ENCODE measurements at regions not wholly inside any gene's neighbourhood (a gene's known extent, or its start where the extent isn't known, plus 50 kb on each side); places are given as distances from the start of the nearest gene placed in this dataset.

DNA sequence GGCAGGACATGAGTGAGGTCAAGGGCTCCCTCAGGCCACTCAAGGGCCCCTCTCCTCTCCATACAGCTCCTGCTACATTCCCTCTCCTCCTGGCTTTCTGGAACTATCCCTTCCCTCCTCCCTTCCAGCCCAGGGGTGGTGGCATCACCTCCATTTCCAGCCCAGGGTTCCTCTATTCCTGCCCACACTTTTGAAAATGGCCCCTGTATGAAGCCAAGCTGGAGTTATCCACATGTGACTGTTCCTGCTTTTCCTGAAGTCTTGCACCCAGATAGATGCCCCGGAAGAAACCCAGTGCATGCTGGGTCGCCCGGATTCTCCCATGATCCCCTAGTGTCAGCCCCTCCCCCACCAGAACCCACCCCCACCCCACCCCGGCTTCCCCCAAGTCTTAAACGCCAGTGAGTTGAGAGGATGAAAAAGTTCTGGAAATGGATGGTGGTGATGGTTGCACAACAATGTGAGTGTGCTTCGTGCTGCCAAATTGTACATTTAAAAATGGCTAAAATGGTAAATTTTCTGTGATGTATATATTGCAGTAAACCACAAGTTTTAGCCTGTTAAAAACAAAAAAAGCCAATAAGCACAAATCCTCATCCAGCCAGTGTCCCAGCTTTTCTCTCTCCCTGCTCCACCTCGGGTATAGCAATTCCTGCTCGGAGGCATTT is 136.9 kb downstream of the SCARB1 start:
- DNase-seq (ENCODE audit: low read depth, low spot score) = no peak

DNA sequence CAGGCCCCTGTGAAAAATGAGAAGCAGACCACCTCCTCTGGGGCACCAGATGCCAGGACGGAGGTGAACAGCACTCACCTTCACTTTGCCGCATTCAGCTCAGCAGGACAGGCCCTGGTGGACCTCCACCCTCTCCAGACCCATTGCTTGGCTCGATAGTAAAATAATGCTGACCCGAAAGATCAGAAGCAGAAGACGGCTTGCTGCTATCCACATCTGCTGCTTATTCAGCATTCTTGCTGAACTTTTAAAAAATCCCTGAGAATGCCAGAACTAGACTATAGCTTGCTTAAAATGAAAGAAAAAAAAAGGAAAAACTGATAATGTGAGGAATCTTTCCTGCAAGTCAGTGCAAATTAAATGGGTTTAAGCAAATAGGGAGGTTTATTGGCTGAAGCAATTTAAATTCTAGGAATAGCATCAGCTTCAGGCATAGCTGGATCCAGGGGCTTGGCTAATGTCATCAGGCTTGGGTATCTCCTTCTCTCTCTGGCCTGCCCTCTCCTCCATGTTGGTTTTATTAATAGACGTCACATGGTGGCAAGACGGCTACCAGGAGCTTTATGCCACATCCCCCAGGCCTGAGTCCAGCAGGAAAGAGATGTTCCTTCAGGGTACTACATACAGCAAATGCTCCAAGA is 137.9 kb downstream of the SCARB1 start:
- no peak for DNase-seq (ENCODE audit: low read depth, low spot score)

DNA sequence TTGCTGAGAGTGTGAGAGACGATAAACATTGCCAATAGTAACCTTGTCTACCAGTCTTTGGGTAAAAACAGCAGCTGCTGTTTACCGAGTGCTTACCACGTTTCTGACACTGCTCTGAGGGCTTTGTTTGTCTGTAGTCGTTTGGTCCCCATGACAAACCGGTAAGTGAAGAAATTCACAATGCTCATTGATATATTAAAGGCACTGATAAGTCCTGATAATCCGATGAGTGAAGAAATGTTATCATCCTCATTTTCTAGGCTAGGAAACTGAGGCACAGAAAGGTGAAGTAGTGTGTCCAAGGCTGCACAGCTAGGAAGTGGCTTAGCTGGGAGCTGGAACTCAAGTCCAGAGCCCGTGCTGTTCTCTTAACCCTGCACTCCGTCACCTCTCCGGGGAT is 138.6 kb downstream of the SCARB1 start:
- no peak for DNase-seq (ENCODE audit: low read depth, low spot score)

DNA sequence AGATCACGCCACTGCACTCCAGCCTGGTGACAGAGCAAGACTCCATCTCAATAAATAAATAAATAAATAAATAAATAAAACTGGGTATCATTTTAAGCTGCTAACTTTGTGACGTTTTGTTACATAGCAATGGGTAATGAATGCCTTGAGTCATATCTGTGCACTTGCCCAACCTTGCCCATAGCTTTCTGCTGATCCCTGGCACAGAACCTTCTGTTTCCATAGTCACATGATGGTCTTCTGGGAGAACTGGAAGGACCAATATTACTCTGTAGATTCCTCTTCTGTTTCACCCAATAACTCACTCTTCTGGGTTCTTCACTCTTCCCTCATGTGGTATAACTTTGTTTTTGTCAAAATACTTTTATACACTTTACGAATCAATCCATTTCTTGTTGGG is 140.8 kb downstream of the SCARB1 start:
- no peak for DNase-seq (ENCODE audit: low read depth, low spot score)

DNA sequence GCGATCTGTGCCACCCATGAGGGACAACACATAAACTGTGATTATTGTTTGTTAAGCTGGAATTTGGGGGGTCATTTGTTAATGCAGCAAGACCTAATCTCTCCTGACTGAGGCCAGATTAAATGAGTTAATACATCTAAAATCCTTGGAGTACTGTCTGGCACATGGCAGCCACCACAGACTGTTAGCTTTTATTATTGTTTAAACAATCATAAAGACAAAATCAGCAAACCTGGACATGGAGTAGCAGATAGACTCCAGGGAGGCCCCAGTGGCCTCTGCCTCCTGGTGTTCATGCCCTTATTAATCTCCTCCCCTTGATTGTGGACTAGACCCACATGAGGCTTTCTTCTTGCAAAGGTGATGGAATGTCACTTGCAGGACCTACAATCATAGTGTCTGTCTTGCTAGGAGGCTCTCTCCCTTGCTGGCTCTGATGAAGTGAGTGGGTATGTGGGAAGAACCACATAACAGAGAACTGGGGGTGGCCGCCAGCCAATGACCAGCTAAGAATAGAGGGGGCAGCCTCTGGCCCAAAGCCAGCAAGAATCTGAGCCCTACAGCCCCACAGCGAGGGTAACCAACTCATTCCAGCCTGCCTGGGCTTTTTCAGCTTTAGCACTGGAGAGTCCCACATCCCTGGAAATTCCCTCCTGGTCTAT is 142.0 kb downstream of the SCARB1 start:
- peak; percentile 85 for DNase-seq (ENCODE audit: low read depth, low spot score)

DNA sequence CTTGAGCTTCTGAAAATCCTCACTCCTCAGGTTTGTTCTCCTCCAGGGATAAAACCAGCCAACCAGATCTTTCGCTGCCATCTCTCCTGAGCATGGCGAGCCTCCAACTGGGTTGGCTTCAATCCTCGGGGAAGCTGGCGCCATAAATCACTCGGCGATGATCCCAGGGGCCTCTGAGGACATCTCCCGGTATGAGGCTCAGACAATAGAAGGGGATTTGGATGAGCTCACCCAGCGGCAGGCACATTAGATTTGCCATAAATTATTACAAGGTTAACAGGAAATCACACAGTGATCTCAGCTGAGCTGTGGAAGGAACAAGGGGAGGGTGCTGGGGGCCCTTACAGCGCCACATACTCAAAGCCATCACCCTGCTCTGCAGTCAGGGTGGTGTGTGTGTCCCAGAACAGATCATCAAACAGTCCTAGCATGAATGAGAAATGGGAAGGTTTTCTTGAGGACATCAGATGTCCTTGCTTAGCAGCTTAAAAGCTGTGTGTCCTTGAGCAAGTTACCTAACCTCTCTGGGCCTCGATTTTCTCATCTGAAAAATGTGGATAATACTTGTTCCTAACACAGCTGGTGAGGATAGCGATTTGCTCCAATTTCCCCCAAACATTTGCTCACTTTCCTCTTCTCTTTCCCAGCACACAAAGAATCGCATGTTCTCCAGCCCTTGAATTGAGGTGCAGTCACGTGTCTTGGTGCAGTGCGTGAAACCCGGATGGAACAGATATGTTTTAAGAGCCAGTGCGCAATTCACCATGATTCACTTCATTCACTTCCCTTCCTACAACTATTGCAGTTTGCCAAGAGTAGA is 142.8 kb downstream of the SCARB1 start:
- DNase-seq (ENCODE audit: low read depth, low spot score) = peak; percentile 85

DNA sequence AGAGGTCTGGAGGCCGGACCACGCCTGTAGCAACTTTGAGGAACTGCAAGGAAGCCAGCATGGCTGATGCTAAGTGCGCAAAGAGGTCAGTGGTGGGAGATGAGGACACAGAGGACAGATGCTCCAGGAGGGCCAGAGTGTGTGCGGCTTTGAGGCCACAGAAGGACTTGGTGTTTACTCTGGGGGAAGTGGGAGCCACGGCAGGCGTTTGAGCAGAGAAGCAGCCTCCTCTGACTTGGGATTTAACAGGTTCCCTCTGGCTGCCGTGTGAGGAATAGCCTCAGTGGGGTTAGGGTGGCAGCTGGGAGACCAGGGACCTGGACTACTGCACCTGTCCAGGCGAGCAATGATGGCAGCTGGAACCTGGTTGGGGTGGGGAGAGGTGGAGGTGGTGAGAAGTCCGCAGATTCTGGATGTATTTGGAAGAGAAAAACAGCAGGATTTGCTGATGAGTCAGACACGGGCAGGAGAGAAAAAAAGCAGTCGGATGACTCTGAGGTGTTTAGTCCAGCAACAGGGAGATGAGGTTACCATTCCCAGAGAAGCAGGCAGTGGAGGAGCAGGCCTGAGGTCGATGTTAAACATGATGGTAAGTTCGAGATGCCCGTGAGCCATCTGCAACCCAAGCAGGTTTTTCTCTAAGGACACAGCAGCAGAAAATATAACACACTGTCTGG is 143.5 kb downstream of the SCARB1 start:
- DNase-seq (ENCODE audit: low read depth, low spot score) = peak; percentile 81

DNA sequence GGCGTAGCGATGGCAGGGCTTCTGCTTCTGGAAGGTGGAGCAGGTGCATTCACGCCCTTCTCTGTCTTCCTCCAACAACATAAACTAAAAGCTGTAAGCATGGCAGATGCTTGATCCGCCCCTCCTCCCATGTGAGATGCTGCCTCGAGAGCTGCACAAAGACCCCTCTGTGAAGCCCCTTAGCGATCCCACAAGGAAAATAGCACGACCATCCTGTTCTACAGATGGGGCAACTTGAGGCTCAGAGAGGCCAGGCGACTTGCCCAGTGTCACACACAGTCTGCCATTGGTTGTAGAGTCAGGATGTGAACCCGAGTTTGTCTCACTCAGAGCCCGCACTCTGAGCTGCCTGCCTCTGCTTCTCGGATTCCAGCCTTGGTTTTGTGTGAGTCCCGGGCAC is 144.4 kb downstream of the SCARB1 start:
- no peak for DNase-seq (ENCODE audit: low read depth, low spot score)

DNA sequence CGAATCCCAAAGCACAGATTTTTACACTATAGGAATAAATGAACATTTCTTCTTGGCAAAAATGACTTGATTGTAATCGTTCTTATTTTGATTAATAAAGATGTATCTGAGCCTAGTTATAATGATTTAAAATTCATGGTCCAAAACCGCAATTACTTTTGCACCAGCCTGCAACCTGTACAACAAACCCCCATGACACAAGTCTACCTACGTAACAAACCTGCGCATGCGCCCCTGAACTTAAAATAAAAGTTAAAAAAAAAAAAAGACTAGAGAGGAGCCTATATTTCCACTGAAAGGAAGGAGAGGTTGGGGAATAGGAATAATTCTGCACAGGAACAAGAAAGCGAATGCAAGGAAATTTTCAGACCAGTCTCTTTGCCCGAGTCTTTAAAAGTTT is 145.2 kb downstream of the SCARB1 start:
- no peak for DNase-seq (ENCODE audit: low read depth, low spot score)

DNA sequence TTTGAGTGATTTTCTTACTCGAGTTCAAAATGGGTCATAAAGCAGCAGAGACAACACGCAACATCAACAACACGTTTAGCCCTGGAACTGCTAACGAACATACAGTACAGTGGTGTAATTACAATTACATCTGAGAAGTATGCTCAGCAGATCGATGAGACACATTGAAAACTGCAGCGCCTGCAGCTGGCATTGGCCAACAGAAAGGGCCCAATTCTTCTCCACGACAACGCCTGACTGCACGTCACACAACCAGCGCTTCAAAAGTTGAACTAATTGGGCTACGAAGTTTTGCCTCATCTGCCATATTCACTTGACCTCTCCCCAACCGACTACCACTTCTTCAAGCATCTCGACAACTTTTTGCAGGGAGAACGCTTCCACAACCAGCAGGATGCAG is 145.6 kb downstream of the SCARB1 start:
- DNase-seq (ENCODE audit: low read depth, low spot score) = no peak

DNA sequence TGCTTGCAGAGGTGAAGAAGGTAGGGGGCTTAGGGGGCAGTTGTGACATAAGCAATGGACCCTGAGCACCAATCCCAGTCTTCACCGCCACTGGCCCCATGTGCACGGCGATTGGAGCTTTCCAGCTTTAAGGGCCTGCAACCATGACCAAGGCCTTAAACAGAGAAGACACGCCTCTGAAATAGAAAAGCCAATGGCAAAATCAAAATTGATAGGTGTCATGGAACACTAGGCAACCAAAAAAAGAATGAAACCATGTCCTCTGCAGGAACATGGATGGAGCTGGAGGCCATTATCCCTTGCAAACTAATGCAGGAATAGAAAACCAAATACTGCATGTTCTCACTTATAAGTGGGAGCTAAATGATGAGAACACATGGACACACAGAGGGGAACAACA is 146.3 kb downstream of the SCARB1 start:
- DNase-seq (ENCODE audit: low read depth, low spot score) = no peak

DNA sequence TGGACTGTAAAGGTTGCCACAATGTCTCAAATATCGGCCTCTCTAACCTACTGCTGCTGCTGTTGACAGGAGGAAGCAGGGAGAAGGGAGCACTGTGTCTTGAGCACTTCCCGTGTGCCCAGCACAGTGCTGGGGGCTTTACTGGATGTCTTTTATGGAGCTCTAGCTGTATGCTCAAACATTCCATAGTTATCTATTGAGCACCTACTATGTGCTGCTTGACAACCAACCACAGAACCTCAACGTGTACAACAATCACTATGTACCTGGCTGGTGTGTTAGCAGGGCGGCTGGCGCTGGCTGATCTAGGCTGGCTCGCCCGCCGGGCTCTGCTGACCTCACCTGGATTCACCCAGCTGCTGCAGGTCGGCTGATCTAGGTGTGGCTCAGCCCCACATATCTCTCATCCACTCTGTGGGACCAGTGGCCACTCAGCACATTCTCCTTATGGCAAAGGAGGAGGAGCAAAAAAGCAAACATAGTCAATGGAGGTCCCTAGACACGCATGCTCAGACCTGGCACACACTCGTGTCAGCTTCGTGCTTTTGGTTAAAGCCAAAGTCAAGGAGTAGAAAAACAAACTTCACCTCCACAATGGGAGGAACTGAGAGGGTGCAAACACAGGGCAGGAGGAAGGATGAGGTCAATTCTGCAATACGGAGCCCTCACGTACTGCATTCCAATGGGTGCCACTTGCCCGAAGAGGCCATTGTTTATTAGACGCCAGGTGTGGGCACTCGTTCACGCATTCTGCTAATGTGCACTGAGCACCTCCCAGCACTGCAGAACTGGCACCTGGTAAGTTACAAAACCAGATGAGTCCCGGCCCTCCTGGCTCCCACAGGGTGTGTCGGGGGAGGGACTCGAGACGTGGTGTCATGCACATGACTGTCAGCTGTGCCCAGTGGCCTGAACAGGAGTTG is 147.2 kb downstream of the SCARB1 start:
- no peak for DNase-seq (ENCODE audit: low read depth, low spot score)

DNA sequence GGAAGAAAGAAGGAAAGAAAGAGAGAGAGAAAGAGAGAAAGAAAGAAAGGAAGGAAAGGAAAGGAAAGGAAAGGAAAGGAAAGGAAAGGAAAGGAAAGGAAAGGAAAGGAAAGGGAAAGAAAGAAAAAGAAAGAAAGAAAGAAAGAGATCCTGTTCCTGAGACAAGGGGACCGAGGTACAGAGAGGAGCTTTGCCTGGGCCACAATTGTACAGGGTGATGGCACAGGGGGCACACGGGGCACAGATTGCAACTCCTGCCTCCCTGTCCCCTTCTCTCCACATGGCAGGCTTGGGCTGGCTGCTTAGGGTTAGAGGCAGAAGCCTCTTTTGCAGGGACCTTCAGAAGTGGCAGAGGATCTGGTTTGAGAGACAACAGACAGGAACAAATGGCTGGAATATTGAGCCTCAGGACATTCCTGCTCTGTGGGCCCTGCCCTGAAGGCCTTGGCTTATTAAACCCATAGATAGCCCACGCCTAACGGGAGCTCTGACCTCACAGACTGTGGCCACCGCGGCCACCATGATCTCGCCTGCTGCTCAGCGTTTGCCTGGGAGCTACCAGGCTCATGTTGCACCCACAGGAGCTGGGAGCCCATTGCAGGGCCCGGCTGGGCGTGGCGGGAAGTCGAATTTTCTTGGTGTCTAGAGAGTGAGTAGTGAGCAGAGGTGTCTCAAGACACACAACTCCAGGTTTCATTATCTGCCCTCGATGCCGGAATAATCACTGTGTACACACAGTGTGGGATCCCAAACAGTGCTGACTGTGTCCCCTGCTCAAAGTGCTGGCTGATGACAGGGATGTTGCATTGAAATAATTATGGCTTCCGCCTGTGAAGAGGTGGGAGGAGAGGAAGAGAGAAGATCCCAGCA is 147.9 kb upstream of the NCOR2 start:
- peak; percentile 35 for DNase-seq (ENCODE audit: low read depth, low spot score)

DNA sequence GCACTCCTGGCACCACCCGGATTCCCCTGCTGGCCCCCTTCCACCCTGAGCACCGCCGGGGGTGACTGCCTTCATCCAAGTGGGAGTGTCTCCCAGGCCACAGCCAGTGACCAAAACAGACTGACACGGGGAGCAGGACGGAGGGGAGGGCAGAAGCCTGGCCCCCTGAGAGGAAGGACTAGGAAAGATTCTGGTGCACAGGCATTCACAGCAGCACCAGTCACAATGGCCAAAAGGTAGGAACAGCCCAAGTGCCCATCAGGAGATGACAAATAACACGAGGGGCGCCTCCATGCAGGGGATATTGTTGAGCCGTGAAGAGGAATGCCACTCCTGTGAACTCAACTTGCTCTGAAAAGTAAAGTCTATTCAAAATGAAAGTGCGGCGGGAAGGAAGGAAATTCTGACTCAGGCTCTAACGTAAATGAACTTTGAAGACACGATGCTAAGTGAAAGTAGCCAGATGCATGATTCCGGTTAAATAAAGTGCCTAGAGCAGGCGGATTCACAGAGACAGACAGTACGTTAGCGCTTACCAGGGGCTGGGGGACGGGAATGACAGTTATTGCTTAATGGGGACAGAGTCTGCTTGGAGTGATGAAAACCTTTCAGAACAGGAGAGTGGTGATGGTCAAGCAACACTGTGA is 146.1 kb upstream of the NCOR2 start:
- peak; percentile 89 for DNase-seq (ENCODE audit: low read depth, low spot score)

DNA sequence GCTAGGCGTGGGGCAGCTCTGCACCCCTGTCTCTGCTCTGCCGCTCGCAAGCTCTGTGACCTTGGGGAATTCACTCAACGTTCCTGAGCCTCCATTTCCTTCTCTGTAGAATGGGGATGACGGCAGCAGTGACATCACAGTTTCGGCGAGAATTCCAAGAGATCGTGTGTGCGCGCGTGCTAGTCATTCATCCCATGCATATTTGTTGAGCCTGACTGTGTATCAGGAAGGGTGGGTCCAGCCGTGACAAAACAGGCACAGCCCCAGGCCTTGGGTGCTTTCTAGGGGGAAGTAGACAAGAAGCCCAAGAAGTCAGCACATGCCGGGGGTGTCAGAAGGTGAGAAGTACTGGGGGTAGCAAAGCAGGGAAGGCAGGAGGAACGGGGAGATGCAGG is 145.6 kb upstream of the NCOR2 start:
- DNase-seq (ENCODE audit: low read depth, low spot score) = no peak

DNA sequence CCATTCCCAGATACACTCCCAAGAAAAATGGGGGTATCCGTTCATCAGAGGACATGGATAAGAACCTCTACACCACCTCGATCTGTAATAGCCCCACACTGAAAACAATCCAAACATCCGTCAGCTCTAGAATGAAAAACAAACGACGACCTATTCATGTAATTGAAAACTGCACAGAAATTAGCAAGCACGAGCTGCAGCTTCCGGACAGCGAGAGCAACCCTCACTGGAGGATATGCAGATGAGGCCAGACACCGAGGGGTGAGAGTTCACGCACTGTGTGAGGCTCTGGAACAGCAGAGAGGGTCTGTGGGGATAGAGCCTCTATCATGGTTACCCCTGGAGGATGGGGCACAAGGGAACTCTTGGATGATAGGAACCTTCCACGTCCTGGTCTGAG is 143.9 kb upstream of the NCOR2 start:
- no peak for DNase-seq (ENCODE audit: low read depth, low spot score)

DNA sequence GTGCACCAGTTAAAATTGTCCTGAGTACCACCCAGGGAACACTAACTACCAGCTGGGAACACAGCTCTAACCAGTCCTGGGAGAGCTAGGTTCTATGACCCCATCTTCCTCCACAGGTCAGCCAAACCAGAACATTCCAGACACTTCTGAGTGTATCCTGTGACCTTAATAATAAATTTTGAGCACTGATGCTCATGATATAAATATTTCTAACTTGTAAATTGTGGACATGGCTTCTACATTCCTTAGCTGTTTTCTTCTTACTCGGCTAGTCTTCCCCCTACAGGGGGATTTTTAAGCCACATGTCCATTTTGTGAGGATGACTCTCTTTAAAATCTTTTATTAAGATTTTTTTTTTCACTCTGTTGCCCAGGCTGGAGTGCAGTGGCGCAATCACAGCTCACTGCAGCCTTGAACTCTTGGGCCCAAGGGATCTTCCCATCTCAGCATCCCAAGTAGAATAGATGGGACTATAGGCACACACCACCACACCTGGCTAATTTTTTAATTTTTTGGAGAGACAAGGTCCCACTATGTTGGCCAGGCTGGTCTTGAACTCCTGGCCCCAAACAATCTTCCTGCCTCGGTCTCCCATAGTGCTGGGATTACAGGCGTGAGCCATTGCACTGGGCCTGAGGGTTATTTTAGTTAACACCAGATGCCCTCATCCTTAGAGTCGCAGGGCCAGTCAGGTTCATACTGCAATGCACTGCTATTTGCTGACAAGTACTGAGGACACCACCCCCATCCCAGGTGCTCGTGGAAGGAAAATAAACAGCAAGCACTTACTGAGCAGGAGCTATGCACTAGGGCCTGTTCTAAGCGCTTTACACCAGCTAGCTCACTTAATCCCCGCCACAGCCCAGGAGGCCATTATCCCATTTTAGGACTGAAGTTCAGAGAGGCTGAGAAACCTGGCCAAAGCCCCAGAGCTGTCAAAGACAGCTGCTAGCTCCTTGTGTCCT is 142.6 kb upstream of the NCOR2 start:
- DNase-seq (ENCODE audit: low read depth, low spot score) = peak; percentile 53

DNA sequence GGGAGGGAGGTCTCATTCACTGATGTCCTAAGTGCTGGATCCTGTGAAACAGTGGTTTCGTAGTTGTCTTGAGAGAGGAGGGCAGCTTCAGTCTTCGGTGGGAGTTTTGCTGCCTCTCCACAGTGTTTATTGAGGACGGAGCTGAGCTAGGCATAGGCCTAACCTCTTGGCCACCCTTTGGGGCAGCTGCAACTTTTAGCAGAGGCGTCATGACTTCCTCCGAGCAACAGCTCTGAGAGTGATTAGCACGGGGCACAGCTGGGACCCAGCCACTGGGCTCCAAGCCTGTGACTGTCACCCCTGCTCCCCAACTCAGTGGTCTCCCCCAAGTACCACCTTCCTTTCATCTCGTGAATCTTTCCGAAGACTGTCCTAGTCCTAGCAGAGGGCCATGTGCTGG is 139.9 kb upstream of the NCOR2 start:
- no peak for DNase-seq (ENCODE audit: low read depth, low spot score)
